ENCODE measurements at regions not wholly inside any gene's neighbourhood (a gene's known extent, or its start where the extent isn't known, plus 50 kb on each side); places are given as distances from the start of the nearest gene placed in this dataset.

DNA sequence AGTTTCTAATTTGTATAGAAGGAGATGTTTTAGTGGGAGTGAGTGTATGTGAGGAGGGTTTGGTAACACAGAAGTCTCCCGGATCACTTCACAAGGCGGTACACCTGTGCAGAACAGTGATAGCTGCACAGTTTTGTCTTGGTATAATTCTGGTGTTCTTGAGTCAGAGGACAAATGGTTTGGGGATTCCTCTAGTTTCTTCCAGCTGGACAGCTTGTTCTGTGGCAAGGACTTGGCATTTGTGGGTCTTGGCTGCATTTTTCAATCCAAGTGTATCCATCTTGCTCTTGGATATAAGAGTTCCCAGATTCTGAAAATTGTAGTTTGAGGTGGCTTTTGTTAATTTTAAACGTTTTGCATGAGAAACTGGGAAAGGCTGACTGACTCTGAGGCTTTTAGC, 135.7 kb downstream of the AHR start:
- TF ChIP-seq, protein P1, sequence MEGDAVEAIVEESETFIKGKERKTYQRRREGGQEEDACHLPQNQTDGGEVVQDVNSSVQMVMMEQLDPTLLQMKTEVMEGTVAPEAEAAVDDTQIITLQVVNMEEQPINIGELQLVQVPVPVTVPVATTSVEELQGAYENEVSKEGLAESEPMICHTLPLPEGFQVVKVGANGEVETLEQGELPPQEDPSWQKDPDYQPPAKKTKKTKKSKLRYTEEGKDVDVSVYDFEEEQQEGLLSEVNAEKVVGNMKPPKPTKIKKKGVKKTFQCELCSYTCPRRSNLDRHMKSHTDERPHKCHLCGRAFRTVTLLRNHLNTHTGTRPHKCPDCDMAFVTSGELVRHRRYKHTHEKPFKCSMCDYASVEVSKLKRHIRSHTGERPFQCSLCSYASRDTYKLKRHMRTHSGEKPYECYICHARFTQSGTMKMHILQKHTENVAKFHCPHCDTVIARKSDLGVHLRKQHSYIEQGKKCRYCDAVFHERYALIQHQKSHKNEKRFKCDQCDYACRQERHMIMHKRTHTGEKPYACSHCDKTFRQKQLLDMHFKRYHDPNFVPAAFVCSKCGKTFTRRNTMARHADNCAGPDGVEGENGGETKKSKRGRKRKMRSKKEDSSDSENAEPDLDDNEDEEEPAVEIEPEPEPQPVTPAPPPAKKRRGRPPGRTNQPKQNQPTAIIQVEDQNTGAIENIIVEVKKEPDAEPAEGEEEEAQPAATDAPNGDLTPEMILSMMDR (IDR thresholded peaks at IDR 0.05): no peak
- TF ChIP-seq, protein P2, sequence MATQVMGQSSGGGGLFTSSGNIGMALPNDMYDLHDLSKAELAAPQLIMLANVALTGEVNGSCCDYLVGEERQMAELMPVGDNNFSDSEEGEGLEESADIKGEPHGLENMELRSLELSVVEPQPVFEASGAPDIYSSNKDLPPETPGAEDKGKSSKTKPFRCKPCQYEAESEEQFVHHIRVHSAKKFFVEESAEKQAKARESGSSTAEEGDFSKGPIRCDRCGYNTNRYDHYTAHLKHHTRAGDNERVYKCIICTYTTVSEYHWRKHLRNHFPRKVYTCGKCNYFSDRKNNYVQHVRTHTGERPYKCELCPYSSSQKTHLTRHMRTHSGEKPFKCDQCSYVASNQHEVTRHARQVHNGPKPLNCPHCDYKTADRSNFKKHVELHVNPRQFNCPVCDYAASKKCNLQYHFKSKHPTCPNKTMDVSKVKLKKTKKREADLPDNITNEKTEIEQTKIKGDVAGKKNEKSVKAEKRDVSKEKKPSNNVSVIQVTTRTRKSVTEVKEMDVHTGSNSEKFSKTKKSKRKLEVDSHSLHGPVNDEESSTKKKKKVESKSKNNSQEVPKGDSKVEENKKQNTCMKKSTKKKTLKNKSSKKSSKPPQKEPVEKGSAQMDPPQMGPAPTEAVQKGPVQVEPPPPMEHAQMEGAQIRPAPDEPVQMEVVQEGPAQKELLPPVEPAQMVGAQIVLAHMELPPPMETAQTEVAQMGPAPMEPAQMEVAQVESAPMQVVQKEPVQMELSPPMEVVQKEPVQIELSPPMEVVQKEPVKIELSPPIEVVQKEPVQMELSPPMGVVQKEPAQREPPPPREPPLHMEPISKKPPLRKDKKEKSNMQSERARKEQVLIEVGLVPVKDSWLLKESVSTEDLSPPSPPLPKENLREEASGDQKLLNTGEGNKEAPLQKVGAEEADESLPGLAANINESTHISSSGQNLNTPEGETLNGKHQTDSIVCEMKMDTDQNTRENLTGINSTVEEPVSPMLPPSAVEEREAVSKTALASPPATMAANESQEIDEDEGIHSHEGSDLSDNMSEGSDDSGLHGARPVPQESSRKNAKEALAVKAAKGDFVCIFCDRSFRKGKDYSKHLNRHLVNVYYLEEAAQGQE (IDR thresholded peaks at IDR 0.05; ENCODE audit: insufficient read depth in 1 of 2, low read depth in 2 of 2, low read length in 1 of 2): no peak
- TF ChIP-seq SIN3A (IDR thresholded peaks at IDR 0.05; ENCODE audit: borderline replicate concordance, insufficient read depth, low read depth, low read length): no peak
- TF ChIP-seq POLR2AphosphoS5 (IDR thresholded peaks at IDR 0.05; ENCODE audit: low read depth, low read length): no peak
